ENCODE measurements at regions not wholly inside any gene's neighbourhood (a gene's known extent, or its start where the extent isn't known, plus 50 kb on each side); places are given as distances from the start of the nearest gene placed in this dataset.
A peak's percentile ranks its signal among the peaks of the same experiment; 100 is the strongest.

GRCh38 chr3:4898454-4899313 is 80.6 kb upstream of the BHLHE40 start (continued):
- TF ChIP-seq, protein P1, sequence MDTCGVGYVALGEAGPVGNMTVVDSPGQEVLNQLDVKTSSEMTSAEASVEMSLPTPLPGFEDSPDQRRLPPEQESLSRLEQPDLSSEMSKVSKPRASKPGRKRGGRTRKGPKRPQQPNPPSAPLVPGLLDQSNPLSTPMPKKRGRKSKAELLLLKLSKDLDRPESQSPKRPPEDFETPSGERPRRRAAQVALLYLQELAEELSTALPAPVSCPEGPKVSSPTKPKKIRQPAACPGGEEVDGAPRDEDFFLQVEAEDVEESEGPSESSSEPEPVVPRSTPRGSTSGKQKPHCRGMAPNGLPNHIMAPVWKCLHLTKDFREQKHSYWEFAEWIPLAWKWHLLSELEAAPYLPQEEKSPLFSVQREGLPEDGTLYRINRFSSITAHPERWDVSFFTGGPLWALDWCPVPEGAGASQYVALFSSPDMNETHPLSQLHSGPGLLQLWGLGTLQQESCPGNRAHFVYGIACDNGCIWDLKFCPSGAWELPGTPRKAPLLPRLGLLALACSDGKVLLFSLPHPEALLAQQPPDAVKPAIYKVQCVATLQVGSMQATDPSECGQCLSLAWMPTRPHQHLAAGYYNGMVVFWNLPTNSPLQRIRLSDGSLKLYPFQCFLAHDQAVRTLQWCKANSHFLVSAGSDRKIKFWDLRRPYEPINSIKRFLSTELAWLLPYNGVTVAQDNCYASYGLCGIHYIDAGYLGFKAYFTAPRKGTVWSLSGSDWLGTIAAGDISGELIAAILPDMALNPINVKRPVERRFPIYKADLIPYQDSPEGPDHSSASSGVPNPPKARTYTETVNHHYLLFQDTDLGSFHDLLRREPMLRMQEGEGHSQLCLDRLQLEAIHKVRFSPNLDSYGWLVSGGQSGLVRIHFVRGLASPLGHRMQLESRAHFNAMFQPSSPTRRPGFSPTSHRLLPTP (IDR thresholded peaks at IDR 0.05; ENCODE audit: borderline replicate concordance, extremely low read depth, insufficient read length) = no peak
- peak; percentile 72 for TF ChIP-seq MEIS2 (IDR thresholded peaks at IDR 0.05; ENCODE audit: partially characterized antibody)
- TF ChIP-seq MYBL2 (IDR thresholded peaks at IDR 0.05; ENCODE audit: low read depth) = no peak
- TF ChIP-seq MYBL2 (CRISPR knock-in tag; IDR thresholded peaks at IDR 0.05; ENCODE audit: borderline replicate concordance) = no peak
- TF ChIP-seq SREBF2 (CRISPR knock-in tag; IDR thresholded peaks at IDR 0.05) = no peak
- TF ChIP-seq PHF8 (IDR thresholded peaks at IDR 0.05; ENCODE audit: borderline replicate concordance, low read length) = no peak
- TF ChIP-seq CCAR2 (IDR thresholded peaks at IDR 0.05; ENCODE audit: low read depth, low read length) = no peak
- peak in 1 of 2 experiments; percentile 82; a peak in 1 of 4 replicates for TF ChIP-seq TBL1XR1 (IDR thresholded peaks at IDR 0.05; ENCODE audit: low read length in 2 of 2)
- no peak for TF ChIP-seq ZNF274 (IDR thresholded peaks at IDR 0.05; ENCODE audit: borderline replicate concordance, low read depth, low read length)
- TF ChIP-seq CAMTA2 (CRISPR knock-in tag; conservative IDR thresholded peaks at IDR 0.05) = no peak
- no peak for TF ChIP-seq RB1 (IDR thresholded peaks at IDR 0.05; ENCODE audit: low read depth)
- TF ChIP-seq ZNF586 (CRISPR knock-in tag; conservative IDR thresholded peaks at IDR 0.05) = no peak
- TF ChIP-seq ZC3H11A (IDR thresholded peaks at IDR 0.05; ENCODE audit: low read depth, low read length) = no peak
- no peak for TF ChIP-seq OTX1 (CRISPR knock-in tag; IDR thresholded peaks at IDR 0.05)
- TF ChIP-seq, protein P2, sequence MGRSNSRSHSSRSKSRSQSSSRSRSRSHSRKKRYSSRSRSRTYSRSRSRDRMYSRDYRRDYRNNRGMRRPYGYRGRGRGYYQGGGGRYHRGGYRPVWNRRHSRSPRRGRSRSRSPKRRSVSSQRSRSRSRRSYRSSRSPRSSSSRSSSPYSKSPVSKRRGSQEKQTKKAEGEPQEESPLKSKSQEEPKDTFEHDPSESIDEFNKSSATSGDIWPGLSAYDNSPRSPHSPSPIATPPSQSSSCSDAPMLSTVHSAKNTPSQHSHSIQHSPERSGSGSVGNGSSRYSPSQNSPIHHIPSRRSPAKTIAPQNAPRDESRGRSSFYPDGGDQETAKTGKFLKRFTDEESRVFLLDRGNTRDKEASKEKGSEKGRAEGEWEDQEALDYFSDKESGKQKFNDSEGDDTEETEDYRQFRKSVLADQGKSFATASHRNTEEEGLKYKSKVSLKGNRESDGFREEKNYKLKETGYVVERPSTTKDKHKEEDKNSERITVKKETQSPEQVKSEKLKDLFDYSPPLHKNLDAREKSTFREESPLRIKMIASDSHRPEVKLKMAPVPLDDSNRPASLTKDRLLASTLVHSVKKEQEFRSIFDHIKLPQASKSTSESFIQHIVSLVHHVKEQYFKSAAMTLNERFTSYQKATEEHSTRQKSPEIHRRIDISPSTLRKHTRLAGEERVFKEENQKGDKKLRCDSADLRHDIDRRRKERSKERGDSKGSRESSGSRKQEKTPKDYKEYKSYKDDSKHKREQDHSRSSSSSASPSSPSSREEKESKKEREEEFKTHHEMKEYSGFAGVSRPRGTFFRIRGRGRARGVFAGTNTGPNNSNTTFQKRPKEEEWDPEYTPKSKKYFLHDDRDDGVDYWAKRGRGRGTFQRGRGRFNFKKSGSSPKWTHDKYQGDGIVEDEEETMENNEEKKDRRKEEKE (IDR thresholded peaks at IDR 0.05; ENCODE audit: borderline replicate concordance in 1 of 2, control insufficient read depth in 1 of 2, low read depth in 2 of 2, low read length in 1 of 2) = no peak
- no peak for TF ChIP-seq FOXJ3 (CRISPR knock-in tag; IDR thresholded peaks at IDR 0.05)
- TF ChIP-seq, protein P3, sequence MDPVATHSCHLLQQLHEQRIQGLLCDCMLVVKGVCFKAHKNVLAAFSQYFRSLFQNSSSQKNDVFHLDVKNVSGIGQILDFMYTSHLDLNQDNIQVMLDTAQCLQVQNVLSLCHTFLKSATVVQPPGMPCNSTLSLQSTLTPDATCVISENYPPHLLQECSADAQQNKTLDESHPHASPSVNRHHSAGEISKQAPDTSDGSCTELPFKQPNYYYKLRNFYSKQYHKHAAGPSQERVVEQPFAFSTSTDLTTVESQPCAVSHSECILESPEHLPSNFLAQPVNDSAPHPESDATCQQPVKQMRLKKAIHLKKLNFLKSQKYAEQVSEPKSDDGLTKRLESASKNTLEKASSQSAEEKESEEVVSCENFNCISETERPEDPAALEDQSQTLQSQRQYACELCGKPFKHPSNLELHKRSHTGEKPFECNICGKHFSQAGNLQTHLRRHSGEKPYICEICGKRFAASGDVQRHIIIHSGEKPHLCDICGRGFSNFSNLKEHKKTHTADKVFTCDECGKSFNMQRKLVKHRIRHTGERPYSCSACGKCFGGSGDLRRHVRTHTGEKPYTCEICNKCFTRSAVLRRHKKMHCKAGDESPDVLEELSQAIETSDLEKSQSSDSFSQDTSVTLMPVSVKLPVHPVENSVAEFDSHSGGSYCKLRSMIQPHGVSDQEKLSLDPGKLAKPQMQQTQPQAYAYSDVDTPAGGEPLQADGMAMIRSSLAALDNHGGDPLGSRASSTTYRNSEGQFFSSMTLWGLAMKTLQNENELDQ (CRISPR knock-in tag; IDR thresholded peaks at IDR 0.05; ENCODE audit: borderline replicate concordance) = no peak
